GM23338 (cell line): ENCODE measurements at regions not wholly inside any gene's neighbourhood (a gene's known extent, or its start where the extent isn't known, plus 50 kb on each side); places are given as distances from the start of the nearest gene placed in this dataset.

Experiments
- CTCF ChIP-seq, 2 experiments: fragments of 200-600 bp in 1 of 2; sonication (generic) in 1 of 2; conservative IDR thresholded peaks; 2 replicates each; pipeline versions ENCODE4 v1.5.1 to v1.6.1; 2016 to 2017; ENCODE audit warnings: antibody characterized with exemption in 2 of 2, low read depth in 2 of 2, mild to moderate bottlenecking in 2 of 2, moderate library complexity in 1 of 2
- JUNB ChIP-seq: IDR thresholded peaks from one replicate; pipeline ENCODE4 v1.6.1; 2016; ENCODE audit warnings: antibody characterized with exemption; ENCODE audit not compliant: unreplicated experiment
- NANOG ChIP-seq: IDR thresholded peaks from 2 replicates; pipeline ENCODE4 v1.6.1; 2016; ENCODE audit warnings: antibody characterized with exemption, borderline replicate concordance
- ZNF462 ChIP-seq: fragments of 250-450 bp; sonication (Bioruptor Pico); IDR thresholded peaks from 2 replicates; pipeline ENCODE4 v1.5.0; 2020; ENCODE audit warnings: mild to moderate bottlenecking, moderate library complexity

- TF ChIP-seq ZNF462 (CRISPR knock-in tag) (no peak), CTCF (conservative IDR thresholded peaks at IDR 0.05; ENCODE audit: low read depth in 2 of 2) (no peak), NANOG (no peak), JUNB (no peak)
Measured at GRCh38 chr17:83196973-83197880, 117.8 kb downstream of the METRNL start (continued).
